HEK293T (cell line): ENCODE measurements at regions not wholly inside any gene's neighbourhood (a gene's known extent, or its start where the extent isn't known, plus 50 kb on each side); places are given as distances from the start of the nearest gene placed in this dataset.

ENCODE experiments used
- CTCF ChIA-PET: fragments of 350-600 bp; formaldehyde crosslinking; extraction: SDS; loops from one replicate; lab custom pipeline; 2021; ENCODE audit warnings: antibody characterized with exemption, inconsistent platforms; lab: Yijun Ruan, JAX
- POLR2A ChIA-PET: fragments of 350-600 bp; formaldehyde crosslinking; extraction: SDS; loops from one replicate; lab custom pipeline; 2020; ENCODE audit warnings: antibody characterized with exemption, inconsistent platforms; lab: Yijun Ruan, JAX
- DNase-seq: peaks from one replicate; pipeline ENCODE4 v3.0.0; 2012; ENCODE audit warnings: mixed read lengths; ENCODE audit errors: extremely low spot score
- ARNT ChIP-seq: fragments of 450-650 bp; IDR thresholded peaks from 2 replicates; pipeline ENCODE4 v1.6.1; 2017; ENCODE audit warnings: mild to moderate bottlenecking
- BHLHE40 ChIP-seq: fragments of 450-650 bp; IDR thresholded peaks from 2 replicates; pipeline ENCODE4 v1.6.1; 2016; ENCODE audit warnings: mild to moderate bottlenecking, moderate library complexity, borderline replicate concordance
- CTBP1 ChIP-seq: fragments of 450-650 bp; IDR thresholded peaks from 2 replicates; pipeline ENCODE4 v1.6.1; 2016; ENCODE audit warnings: borderline replicate concordance
- ELF4 ChIP-seq: fragments of 450-650 bp; IDR thresholded peaks from 2 replicates; pipeline ENCODE4 v1.6.1; 2017; ENCODE audit warnings: antibody characterized with exemption
- FOXA1 ChIP-seq: fragments of 450-650 bp; IDR thresholded peaks from 2 replicates; pipeline ENCODE4 v1.6.1; 2016; ENCODE audit warnings: mild to moderate bottlenecking
- FOXK2 ChIP-seq: fragments of 450-650 bp; IDR thresholded peaks from 2 replicates; pipeline ENCODE4 v1.6.1; 2016; ENCODE audit warnings: mild to moderate bottlenecking
- FOXM1 ChIP-seq: fragments of 450-650 bp; IDR thresholded peaks from 2 replicates; pipeline ENCODE4 v1.6.1; 2017; ENCODE audit warnings: mild to moderate bottlenecking, borderline replicate concordance
- HDGF ChIP-seq: fragments of 450-650 bp; IDR thresholded peaks from 2 replicates; pipeline ENCODE4 v1.6.1; 2017; ENCODE audit warnings: antibody characterized with exemption, borderline replicate concordance
- L3MBTL2 ChIP-seq: fragments of 450-650 bp; conservative IDR thresholded peaks from 2 replicates; pipeline ENCODE4 v1.6.1; 2016; ENCODE audit warnings: mild to moderate bottlenecking
- LEF1 ChIP-seq: fragments of 450-650 bp; IDR thresholded peaks from 2 replicates; pipeline ENCODE4 v1.6.1; 2017; ENCODE audit warnings: mild to moderate bottlenecking, borderline replicate concordance
- NFRKB ChIP-seq: fragments of 450-650 bp; IDR thresholded peaks from 2 replicates; pipeline ENCODE4 v1.6.1; 2016; ENCODE audit warnings: mild to moderate bottlenecking, moderate library complexity
- SP1 ChIP-seq: fragments of 450-650 bp; IDR thresholded peaks from 2 replicates; pipeline ENCODE4 v1.6.1; 2017
- SUZ12 ChIP-seq: fragments of 450-650 bp; IDR thresholded peaks from 2 replicates; pipeline ENCODE4 v1.6.1; 2016; ENCODE audit warnings: mild to moderate bottlenecking
- TARDBP ChIP-seq: fragments of 450-650 bp; IDR thresholded peaks from 2 replicates; pipeline ENCODE4 v1.6.1; 2016
- ZNF384 ChIP-seq: fragments of 450-650 bp; IDR thresholded peaks from 2 replicates; pipeline ENCODE4 v1.6.1; 2016
- TF ChIP-seq, protein P1 (sequence below): fragments of 450-650 bp; IDR thresholded peaks from 2 replicates; pipeline ENCODE4 v1.6.1; 2016

GRCh38 chr22:47687776-47688175 lies 925.3 kb downstream of the TBC1D22A start:
- no peak for DNase-seq
- no peak for TF ChIP-seq FOXA1
- no peak for TF ChIP-seq CTBP1
- no peak for TF ChIP-seq BHLHE40
- no peak for TF ChIP-seq HDGF
- TF ChIP-seq FOXM1: no peak
- no peak for TF ChIP-seq L3MBTL2
- TF ChIP-seq ZNF384: no peak
- TF ChIP-seq TARDBP: no peak
- no peak for TF ChIP-seq SP1
- TF ChIP-seq FOXK2: no peak
- no peak for TF ChIP-seq ARNT
- TF ChIP-seq, protein P1, sequence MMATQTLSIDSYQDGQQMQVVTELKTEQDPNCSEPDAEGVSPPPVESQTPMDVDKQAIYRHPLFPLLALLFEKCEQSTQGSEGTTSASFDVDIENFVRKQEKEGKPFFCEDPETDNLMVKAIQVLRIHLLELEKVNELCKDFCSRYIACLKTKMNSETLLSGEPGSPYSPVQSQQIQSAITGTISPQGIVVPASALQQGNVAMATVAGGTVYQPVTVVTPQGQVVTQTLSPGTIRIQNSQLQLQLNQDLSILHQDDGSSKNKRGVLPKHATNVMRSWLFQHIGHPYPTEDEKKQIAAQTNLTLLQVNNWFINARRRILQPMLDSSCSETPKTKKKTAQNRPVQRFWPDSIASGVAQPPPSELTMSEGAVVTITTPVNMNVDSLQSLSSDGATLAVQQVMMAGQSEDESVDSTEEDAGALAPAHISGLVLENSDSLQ: no peak
- TF ChIP-seq LEF1: no peak
- TF ChIP-seq NFRKB: no peak
- TF ChIP-seq SUZ12: no peak
- TF ChIP-seq ELF4: no peak
- ChIA-PET CTCF (no interaction called here), POLR2A (no interaction called here)

- TF ChIP-seq FOXA1 (no peak), HDGF (no peak), ZNF384 (no peak), LEF1 (no peak)
- CTCF ChIA-PET: no interaction called here
- no peak for DNase-seq
- POLR2A ChIA-PET: no interaction called here
Observed at GRCh38 chr22:47687346-47687655, 924.9 kb downstream of the TBC1D22A start.

GRCh38 chr22:47686594-47687345 lies 924.3 kb downstream of the TBC1D22A start:
- no peak for TF ChIP-seq LEF1
- TF ChIP-seq HDGF: no peak
- TF ChIP-seq, protein P1: no peak
- TF ChIP-seq ARNT: no peak
- no peak for TF ChIP-seq FOXK2
- CTCF ChIA-PET: no interaction called here
- no peak for DNase-seq
- POLR2A ChIA-PET: no interaction called here

DNA sequence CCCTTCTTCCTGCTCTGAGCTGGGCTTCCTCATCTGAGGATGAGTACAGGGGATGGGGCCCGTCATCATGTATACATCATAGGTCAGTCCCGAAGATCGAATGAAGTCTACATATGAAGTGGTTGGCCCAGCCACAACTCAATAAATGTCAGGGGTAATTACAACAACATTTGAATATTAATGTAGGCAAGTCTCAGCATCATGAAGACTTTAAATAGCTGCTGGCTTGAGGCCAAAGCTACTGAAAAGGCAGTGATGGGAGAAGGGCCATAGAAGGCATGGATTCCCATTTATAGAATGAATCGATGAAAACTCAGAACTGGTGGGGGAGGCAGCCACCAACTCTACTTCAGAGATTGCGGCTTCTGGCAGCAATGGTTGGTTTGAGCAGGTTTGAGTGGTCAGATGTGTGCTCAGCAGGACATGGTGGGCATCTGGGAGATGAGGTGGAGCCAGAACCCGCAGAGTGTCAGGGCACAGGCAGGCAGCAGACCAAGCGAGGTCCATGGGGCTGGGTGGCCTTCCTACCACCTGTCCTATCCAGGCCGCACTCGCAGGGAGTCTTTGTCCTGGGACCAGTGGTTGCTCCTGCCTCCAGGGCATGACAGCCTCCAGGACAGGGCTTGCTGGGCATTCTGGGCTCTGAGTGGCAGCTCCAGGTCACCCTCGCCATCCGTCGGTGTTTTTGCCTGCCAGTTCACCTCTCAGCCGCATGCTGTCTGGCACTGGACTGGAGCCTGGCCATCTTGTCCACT lies 919.1 kb downstream of the TBC1D22A start:
- POLR2A ChIA-PET: no interaction called here
- no peak for DNase-seq
- TF ChIP-seq ZNF384 (no peak), FOXK2 (no peak), ELF4 (no peak), BHLHE40 (no peak), HDGF (no peak), FOXM1 (no peak), SUZ12 (no peak), NFRKB (no peak)
- CTCF ChIA-PET: no interaction called here

DNA sequence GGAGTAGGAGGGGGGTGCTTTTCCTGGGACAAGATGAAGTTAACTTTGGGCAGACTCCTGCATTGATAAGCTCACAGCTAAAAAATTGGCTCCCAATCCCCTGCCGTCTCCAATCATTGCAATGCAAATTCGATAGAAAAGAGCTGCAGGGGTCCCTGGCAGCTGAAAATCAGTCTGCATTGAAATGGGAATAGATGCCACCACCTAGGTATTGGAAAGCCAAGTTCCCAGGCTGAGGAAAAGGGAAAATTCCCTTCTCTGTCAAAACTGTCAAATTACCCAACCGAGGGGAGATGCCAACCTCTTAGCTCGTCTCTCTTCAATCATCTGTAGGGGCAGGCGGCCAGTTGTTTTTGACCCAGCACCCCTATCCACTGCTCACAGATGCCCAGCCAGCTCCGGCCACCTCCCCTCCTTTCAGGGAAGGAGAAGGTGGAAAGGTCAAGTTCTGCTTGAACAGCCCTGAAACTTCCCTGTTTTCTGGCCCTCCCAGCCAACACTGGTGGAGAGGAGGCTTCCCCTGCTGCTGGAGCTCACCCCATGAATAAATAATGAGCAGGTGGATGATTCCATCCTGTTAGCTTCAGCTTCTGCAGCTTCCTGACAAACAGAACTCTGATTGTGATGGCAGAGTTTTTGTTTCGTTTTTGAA lies 916.3 kb downstream of the TBC1D22A start:
- TF ChIP-seq BHLHE40 (no peak), NFRKB (no peak), TARDBP (no peak), LEF1 (no peak), ELF4 (no peak), FOXA1 (no peak), FOXM1 (no peak), ZNF384 (no peak), ARNT (no peak), SUZ12 (no peak), CTBP1 (no peak), HDGF (no peak), FOXK2 (no peak)
- TF ChIP-seq, protein P1: no peak
- CTCF ChIA-PET: interaction anchor here (0.5 kb wide), 1 partner anchor 936 kb away, joined by 3 read pairs; no protein-coding TSS in a partner anchor
- DNase-seq: no peak
- POLR2A ChIA-PET: no interaction called here

GRCh38 chr22:47678048-47678447 lies 915.6 kb downstream of the TBC1D22A start:
- ChIA-PET POLR2A (no interaction called here), CTCF (interaction anchor here (0.5 kb wide), 1 partner anchor 936 kb away, joined by 3 read pairs; no protein-coding TSS in a partner anchor)
- no peak for DNase-seq
- no peak for TF ChIP-seq LEF1
- no peak for TF ChIP-seq NFRKB
- TF ChIP-seq ARNT: no peak
- no peak for TF ChIP-seq ELF4
- no peak for TF ChIP-seq HDGF
- TF ChIP-seq FOXM1: no peak
- no peak for TF ChIP-seq ZNF384
- TF ChIP-seq L3MBTL2: no peak
- TF ChIP-seq, protein P1: no peak
